ENCODE measurements at regions not wholly inside any gene's neighbourhood (a gene's known extent, or its start where the extent isn't known, plus 50 kb on each side); places are given as distances from the start of the nearest gene placed in this dataset.

DNA sequence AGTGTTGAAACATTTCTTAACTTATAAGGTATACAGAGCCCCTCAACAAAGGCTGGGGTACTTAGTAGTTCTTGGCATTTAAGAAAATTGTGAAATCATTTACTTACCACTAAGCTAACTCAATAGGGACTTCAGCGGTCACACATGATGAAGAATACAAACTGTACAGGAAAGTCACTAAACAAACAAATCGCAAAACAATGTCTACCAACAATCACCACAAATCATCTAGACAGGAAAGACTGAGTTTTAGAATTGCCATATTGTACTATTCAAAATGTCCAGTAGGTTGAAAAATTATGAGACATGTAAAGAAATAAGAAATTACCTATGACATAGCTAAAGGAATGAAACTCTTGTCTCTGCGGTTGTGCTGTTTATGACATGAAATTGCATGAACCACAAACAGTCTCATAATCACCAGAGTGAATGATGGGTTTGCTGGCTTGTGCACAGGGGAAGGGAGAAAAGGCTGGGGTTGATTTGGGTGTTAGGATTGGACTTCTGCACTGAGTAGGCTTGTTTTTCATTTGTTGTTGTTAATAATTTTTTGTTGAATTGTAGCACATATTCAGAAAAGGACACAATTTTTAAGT is 441.1 kb upstream of the MON1B start:
- TF ChIP-seq, protein P1, sequence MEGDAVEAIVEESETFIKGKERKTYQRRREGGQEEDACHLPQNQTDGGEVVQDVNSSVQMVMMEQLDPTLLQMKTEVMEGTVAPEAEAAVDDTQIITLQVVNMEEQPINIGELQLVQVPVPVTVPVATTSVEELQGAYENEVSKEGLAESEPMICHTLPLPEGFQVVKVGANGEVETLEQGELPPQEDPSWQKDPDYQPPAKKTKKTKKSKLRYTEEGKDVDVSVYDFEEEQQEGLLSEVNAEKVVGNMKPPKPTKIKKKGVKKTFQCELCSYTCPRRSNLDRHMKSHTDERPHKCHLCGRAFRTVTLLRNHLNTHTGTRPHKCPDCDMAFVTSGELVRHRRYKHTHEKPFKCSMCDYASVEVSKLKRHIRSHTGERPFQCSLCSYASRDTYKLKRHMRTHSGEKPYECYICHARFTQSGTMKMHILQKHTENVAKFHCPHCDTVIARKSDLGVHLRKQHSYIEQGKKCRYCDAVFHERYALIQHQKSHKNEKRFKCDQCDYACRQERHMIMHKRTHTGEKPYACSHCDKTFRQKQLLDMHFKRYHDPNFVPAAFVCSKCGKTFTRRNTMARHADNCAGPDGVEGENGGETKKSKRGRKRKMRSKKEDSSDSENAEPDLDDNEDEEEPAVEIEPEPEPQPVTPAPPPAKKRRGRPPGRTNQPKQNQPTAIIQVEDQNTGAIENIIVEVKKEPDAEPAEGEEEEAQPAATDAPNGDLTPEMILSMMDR (conservative IDR thresholded peaks at IDR 0.05; ENCODE audit: low read length) = no peak
- DNase-seq (ENCODE audit: low read depth) = no peak

DNA sequence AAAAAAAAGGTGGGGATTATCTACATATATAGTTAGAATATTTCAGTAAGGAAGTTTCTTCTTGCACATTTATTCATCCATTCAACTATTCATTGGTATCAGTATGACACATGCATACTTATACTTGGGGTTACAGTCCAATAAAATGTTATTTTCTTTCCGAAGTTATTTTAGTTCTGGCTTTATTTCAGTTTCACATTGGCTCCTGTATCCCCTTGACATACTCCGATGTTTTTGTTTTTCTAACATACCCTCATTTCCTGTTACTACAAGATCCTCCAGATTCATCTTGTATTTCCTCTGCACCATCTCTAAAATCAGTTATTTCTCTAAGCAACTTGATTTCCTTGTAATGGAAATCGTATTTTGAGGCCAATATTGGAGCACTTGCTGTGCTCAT is 435.5 kb upstream of the MON1B start:
- no peak overlapping the region for H3K4me3 ChIP-seq (ENCODE audit: low read length)
- DNase-seq (ENCODE audit: low read depth) = no peak
- TF ChIP-seq, protein P1 (conservative IDR thresholded peaks at IDR 0.05; ENCODE audit: low read length) = no peak

More for the DNA sequence above, 441.1 kb upstream of the MON1B start:
- no peak overlapping the region for H3K4me3 ChIP-seq (ENCODE audit: low read length)

DNA sequence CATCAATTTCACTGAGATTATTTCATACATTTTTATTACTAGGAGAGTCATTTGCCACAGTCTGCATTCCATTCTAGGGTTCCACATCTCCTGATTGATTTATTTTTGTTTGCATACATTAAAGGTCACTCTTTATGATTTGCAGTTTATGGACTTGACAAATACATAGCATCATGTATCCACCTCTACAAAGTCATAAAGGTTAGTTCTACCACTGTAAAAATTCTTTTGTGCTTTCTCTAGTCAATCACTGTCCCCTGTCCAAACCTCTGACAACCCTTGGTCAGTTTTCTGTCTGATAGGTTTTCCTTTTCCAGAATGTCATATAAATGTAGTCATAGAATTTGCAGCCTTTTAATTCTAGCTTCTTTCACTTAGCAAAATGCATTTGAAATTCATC is 434.6 kb upstream of the MON1B start:
- TF ChIP-seq, protein P1 (conservative IDR thresholded peaks at IDR 0.05; ENCODE audit: low read length) = no peak
- H3K4me3 ChIP-seq (ENCODE audit: low read length) = no peak overlapping the region
- no peak for DNase-seq (ENCODE audit: low read depth)

DNA sequence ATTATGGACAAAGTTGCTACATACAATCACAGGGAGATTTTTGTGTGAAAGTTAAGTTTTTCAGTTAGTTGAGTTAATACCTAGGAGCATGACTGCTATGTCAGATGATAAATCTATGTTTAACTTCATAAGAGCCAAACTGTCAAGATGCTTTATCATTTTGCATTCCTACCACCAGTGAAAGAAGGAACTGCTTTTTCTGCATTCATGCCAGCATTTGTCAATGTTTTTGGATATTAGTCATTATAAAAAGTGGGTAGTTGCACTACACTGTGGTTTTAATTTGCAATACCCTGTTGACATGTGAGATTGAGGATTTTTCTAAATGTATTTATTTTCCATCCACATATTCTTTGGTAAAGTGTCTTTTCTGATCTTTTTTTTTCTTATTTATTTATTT is 434.0 kb upstream of the MON1B start:
- TF ChIP-seq, protein P1 (conservative IDR thresholded peaks at IDR 0.05; ENCODE audit: low read length) = no peak
- no peak for DNase-seq (ENCODE audit: low read depth)
- no peak overlapping the region for H3K4me3 ChIP-seq (ENCODE audit: low read length)

DNA sequence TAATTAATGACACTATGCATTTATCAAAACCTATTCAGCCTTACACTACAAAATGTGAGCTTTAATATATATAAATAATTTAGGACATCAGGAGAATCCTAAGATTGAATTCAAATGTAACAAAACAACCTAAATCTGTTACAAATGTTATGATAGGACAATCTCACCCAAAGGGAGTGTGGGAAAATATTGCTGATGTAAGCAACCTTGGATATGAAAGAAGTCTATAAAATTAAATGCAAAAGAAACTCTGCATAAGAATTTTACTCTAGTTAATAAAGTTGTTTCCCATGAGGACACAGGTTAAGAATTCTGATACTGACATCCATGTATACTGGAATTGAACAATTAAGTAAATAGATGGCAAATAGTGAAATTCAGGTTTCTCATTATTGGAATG is 424.5 kb upstream of the MON1B start:
- TF ChIP-seq, protein P1 (conservative IDR thresholded peaks at IDR 0.05; ENCODE audit: low read length) = no peak
- H3K4me3 ChIP-seq (ENCODE audit: low read length) = no peak overlapping the region
- no peak for DNase-seq (ENCODE audit: low read depth)

DNA sequence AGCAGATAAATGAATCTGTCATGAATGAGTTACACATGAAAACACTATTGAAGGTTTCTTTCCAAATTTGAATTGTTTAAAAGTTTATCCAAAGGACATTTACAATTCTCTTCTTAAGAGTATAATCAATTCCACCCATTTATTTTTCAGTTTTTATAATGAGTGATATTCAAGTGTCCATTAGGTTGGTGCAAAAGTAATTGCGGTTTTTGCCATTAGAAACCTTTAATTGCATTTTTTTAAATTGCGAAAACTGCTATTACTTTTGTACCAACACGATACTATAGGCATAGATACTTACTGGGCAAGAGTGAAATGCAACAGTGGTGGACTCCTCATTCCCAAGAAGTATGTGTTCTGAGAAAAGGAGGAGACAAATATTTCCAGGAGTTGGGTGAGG is 422.7 kb upstream of the MON1B start:
- TF ChIP-seq, protein P1 (conservative IDR thresholded peaks at IDR 0.05; ENCODE audit: low read length) = no peak
- DNase-seq (ENCODE audit: low read depth) = no peak
- no peak overlapping the region for H3K4me3 ChIP-seq (ENCODE audit: low read length)

DNA sequence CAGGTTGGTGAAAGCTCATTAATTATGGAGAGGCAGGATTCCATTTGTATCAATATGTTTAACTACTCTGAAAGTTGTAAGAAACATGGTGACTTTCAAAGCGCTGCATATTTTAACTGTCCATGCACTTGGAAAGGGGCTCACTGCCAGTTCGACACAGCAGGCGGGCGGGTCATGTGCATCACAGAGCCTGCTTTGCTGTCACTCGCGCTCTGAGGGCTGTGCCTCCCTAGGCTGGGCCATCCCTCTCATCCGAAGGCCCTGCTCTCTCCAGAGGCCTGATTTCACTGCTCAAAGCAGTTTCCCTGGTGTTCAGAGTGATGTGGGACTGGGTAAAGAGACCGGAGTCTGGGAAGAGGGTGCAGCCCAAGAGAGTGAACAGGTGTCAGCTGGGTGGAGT is 422.0 kb upstream of the MON1B start:
- DNase-seq (ENCODE audit: low read depth) = no peak
- TF ChIP-seq, protein P1 (conservative IDR thresholded peaks at IDR 0.05; ENCODE audit: low read length) = no peak

More for the DNA sequence above, 422.0 kb upstream of the MON1B start:
- no peak overlapping the region for H3K4me3 ChIP-seq (ENCODE audit: low read length)
